Superior temporal gyrus (tissue), 1 donor: ENCODE measurements at regions not wholly inside any gene's neighbourhood (a gene's known extent, or its start where the extent isn't known, plus 50 kb on each side); places are given as distances from the start of the nearest gene placed in this dataset.

ENCODE experiments used
- DNase-seq: peaks from one replicate; pipeline ENCODE4 v3.0.0-alpha.2; 2016; ENCODE audit errors: extremely low spot score

- DNase-seq = no peak
These were observed 109.5 kb downstream of the FOXD1 start for GRCh38 chr5:73339051-73339575.

- DNase-seq = no peak
These were observed 110.1 kb downstream of the FOXD1 start for GRCh38 chr5:73338256-73339050.

GRCh38 chr5:73337586-73338255 is 110.9 kb downstream of the FOXD1 start:
- DNase-seq = no peak

GRCh38 chr5:73336366-73336765 is 112.2 kb downstream of the FOXD1 start:
- no peak for DNase-seq

GRCh38 chr5:73333944-73334703 is 114.5 kb downstream of the FOXD1 start:
- no peak for DNase-seq

- no peak for DNase-seq
These were observed 118.0 kb downstream of the FOXD1 start for GRCh38 chr5:73330613-73331012.

GRCh38 chr5:73328640-73329039 is 119.9 kb downstream of the FOXD1 start:
- DNase-seq = no peak

- DNase-seq = no peak
These were observed 120.6 kb downstream of the FOXD1 start for GRCh38 chr5:73327908-73328455.

- DNase-seq = no peak
These were observed 123.0 kb downstream of the FOXD1 start for GRCh38 chr5:73325546-73325945.

- no peak for DNase-seq
These were observed 125.1 kb downstream of the FOXD1 start for GRCh38 chr5:73323466-73323865.

- DNase-seq = no peak
These were observed 126.0 kb downstream of the FOXD1 start for GRCh38 chr5:73322437-73323076.

- no peak for DNase-seq
These were observed 126.7 kb downstream of the FOXD1 start for GRCh38 chr5:73321757-73322436.

GRCh38 chr5:73319036-73319435 is 129.5 kb downstream of the FOXD1 start:
- DNase-seq = no peak

- no peak for DNase-seq
These were observed 130.3 kb downstream of the FOXD1 start for GRCh38 chr5:73318308-73318719.

GRCh38 chr5:73317523-73317922 is 131.1 kb downstream of the FOXD1 start:
- no peak for DNase-seq

GRCh38 chr5:73314395-73315257 is 134.0 kb downstream of the FOXD1 start:
- DNase-seq = no peak

GRCh38 chr5:73312872-73313510 is 135.6 kb downstream of the FOXD1 start:
- no peak for DNase-seq

GRCh38 chr5:73312146-73312871 is 136.3 kb downstream of the FOXD1 start:
- no peak for DNase-seq
